Astrocyte of the cerebellum (primary cell): ENCODE measurements at regions not wholly inside any gene's neighbourhood (a gene's known extent, or its start where the extent isn't known, plus 50 kb on each side); places are given as distances from the start of the nearest gene placed in this dataset.

Experiments
- DNase-seq: peaks from one replicate; pipeline ENCODE4 v3.0.0-alpha.2; 2011; ENCODE audit warnings: low read depth
- H3K4me3 ChIP-seq: 2 replicates; pipeline ENCODE4 v1.5.1; 2011; ENCODE audit warnings: mild to moderate bottlenecking, low read depth, low read length, moderate library complexity
- in situ Hi-C: cut with HindIII; loops from 2 replicates; pipeline ENCODE4 v1.10.0; 2017; ENCODE audit warnings: low sequenced_read_pairs
- TF ChIP-seq, protein P1 (sequence below): IDR thresholded peaks from 2 replicates; pipeline ENCODE4 v1.5.1; 2012; ENCODE audit warnings: low read length, low read depth, moderate library complexity, mild to moderate bottlenecking; ENCODE audit errors: missing control alignments

DNA sequence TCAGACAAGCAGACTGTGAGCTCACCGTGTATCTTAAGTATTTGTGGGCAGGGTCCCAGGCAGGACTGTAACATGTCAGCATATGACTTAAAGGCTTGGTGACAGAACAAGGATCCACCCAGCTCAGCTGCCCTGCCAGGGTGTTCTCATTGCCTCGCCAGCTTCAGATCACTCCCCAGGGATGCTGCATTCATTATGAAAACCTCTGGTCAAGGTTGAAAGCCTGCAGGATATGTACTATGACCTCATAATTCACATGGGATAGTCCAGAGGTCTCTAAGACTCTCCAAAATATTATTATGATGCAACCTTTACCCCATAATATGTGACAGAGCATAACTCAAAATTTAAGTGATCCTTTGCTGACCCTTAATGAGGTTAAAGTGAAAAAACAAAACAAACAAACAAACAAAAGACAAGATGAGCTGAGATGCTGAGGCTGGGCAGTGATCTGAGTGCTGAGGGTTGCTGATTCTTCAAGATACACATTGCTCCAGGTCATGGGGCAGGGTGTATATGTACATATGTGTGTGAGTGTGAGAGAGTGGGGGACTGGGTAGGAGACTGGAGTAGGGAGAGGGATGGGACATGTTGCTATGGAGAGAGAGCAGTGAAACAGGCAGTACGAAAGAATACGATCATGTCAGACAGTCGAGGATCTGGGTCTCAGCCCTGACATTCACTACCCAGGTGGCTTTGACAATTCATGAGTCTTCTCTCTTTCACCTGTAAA lies 98.8 kb upstream of the DUSP10 start:
- TF ChIP-seq, protein P1, sequence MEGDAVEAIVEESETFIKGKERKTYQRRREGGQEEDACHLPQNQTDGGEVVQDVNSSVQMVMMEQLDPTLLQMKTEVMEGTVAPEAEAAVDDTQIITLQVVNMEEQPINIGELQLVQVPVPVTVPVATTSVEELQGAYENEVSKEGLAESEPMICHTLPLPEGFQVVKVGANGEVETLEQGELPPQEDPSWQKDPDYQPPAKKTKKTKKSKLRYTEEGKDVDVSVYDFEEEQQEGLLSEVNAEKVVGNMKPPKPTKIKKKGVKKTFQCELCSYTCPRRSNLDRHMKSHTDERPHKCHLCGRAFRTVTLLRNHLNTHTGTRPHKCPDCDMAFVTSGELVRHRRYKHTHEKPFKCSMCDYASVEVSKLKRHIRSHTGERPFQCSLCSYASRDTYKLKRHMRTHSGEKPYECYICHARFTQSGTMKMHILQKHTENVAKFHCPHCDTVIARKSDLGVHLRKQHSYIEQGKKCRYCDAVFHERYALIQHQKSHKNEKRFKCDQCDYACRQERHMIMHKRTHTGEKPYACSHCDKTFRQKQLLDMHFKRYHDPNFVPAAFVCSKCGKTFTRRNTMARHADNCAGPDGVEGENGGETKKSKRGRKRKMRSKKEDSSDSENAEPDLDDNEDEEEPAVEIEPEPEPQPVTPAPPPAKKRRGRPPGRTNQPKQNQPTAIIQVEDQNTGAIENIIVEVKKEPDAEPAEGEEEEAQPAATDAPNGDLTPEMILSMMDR: no peak
- in situ Hi-C loops: no loop called here
- no peak overlapping the region for H3K4me3 ChIP-seq

DNA sequence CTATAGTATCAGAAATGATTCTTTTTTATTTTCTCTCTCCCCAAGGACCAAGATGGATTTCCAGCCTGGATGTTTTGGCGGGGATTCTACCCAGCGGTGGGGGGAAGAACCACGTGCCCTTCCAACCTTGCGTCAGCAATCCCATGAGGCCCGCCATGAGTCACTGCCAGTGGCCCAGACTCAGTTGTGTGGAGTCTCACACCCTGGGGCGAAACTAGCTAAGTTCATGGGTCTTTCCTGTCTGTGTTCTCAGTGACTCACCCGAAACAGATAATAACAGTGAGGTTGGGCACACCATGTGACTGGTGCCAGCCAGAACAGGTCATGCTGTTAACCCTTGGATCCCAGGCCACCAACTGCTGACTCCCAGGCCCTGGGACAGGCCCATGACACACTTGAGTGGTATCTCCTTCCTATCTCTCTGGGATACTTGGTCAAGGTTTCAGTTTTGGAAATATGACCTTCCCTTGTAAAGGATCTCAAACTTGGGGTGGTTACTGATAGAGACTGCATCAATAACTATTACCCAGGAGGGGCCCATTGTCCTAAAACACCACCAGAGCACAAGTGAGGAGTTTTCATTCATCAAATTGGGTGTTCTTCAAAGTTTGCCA lies 98.0 kb upstream of the DUSP10 start:
- no peak for DNase-seq
- H3K4me3 ChIP-seq: no peak overlapping the region
- TF ChIP-seq, protein P1: no peak
- in situ Hi-C loops: no loop called here

More for the DNA sequence above, 98.8 kb upstream of the DUSP10 start:
- DNase-seq: no peak

DNA sequence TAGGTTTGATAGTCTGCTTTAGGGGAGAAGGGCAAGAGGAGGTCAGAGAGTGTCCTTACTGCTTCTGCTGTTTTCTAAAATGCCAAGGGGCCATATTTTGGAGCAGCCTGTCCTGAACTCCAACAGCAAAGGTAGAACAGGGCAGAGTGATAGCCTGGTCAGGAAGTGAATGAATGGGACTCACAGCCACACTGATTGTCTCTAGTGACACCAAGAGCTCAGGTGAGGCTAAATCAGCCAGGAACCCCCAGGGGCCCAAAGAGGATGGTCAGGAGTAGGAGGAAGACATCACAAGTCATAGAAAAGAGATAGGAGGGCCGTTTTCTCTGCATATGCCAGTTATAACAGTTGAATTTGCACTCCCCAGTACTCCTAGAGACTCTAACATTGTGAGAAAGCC lies 97.4 kb upstream of the DUSP10 start:
- in situ Hi-C loops: no loop called here
- no peak for DNase-seq
- TF ChIP-seq, protein P1: no peak
- H3K4me3 ChIP-seq: no peak overlapping the region

DNA sequence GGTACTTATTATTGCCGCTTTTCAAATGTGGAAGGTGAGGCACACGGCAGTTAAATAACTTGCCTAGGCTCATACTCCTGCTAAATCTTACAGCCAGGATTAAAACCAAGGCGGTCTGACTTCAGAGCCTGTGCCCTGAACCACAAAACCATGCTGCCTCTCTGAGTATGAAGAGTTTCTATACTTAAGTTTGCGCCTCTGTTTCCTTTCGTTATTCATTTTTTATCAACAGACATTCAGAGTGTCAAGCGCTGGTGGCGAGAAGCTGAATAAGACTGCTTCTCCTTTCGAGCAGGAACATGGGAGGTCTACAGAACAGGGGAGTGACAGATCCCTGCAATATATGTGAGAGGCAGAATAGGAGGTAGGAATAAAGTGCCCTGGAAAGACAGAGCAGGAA lies 96.0 kb upstream of the DUSP10 start:
- no peak for DNase-seq
- in situ Hi-C loops: no loop called here
- TF ChIP-seq, protein P1: no peak
- H3K4me3 ChIP-seq: no peak overlapping the region

DNA sequence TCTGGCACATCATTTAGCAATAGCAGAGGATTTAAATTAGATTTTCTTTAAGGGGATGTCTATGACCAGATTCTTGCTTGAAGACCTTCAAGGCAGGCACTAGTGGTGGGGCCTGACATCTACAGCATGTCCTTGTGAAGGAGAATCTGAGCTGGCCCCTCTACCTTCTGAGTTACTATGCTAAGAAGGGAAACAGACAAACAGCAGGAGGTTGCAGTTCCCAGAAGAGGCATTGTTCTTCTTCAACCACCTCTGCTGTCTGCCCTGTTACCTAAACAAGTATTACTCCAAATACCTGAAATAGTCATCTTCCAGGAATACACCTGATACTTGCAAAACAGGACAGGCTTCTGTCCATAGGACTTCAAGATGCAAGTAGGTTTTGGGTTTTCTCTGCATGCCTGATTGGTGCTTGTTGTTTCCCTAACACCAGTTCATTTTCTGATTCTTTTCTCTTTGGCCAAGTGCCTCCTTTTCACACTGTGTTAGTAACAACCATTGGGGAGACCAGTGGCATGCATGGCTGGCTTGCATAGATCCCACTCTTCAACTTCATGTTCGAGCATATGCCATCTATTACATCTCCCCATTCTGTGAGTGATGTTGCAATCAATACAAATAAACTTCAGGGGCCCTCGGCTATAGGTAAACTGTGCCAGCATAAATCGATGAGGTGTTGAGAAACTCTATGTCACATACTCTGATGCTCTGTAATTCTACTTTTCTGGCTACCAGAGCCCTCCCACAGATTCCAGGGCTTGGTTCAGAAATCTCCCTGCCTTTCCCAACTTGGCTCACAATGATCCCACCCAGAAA lies 93.0 kb upstream of the DUSP10 start:
- DNase-seq: no peak
- TF ChIP-seq, protein P1: no peak
- in situ Hi-C loops: no loop called here
- H3K4me3 ChIP-seq: no peak overlapping the region

DNA sequence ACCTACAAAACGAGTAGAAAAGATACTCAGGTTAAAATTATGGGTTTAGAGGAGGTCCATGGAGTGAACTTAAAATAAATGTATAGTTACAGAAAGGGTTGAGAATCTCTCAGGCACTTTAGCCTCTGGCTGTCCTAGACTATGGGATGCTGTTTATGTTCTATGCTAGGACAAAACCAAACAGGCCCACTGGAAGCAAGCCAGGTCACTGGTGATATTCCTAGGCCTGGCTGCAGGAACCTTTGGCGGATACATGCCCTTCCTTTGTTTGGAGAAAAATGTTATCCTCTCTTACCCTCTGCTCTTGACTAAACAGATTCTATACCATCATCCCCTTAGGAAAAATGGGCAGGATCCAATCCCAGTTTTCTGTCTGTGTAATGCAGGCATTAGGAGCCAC lies 90.7 kb upstream of the DUSP10 start:
- H3K4me3 ChIP-seq: no peak overlapping the region
- no peak for DNase-seq
- TF ChIP-seq, protein P1: no peak
- in situ Hi-C loops: no loop called here
